ENCODE measurements at regions not wholly inside any gene's neighbourhood (a gene's known extent, or its start where the extent isn't known, plus 50 kb on each side); places are given as distances from the start of the nearest gene placed in this dataset.
A peak's percentile ranks its signal among the peaks of the same experiment; 100 is the strongest.
"Not testable (repeated sequence)": the region's sequence is repeated elsewhere in the genome, so short reads cannot be mapped to it uniquely, and the experiment has no call there.

DNA sequence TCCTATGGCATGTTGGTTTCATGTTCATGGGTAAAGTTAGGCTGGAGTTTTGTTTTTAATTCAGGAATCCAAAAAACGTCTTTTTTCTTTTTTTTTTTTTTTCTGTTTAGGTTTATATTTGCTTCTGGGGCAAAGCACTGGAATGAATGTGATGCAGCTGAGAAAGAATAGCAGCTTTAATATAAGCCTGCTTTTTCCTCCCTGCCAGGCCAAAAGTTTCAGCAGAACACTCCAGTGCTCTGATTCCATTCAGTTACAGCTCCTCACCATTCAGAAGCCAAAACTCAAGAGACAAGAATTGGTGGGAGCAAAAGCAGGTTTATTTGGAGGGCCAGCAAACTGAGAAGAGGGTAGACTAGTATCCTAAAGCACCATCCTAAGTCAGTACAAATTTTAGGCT lies 102.7 kb upstream of the PELI1 start:
- Mint-ChIP-seq H3K36me3 (ENCODE audit: insufficient read depth) (no peaks in the 10 kb centered on the region), H3K4me3 (no peak overlapping the region), H3K27me3 (peaks cover 11 to 15% of the 10 kb centered on the region in 2 donors), H3K9me3 (no peaks in the 10 kb centered on the region), H3K4me1 (ENCODE audit: low read depth in 2 of 2) (no peaks in the 10 kb centered on the region), H3K27ac (no peak overlapping the region)
- DNase-seq: no peak
- no peak for ATAC-seq (replicated peaks)

DNA sequence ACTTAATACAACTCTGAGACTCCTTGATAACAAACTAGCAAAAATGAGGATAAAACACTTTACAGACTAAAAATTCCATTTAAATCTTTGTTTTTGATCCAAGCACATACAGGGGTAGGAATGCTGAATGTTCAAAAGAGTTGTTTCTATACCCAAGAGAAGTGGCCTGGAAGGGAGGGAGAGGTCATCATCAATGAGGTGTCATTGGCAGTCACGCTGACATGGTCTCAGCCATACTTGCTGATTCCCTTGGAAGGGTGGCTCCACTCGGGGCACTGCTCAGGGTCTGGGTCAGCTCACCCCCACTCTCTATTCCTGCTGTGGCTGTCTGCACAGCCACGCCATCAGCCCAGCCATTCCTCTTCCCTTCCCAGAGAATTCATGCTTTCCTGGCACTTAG lies 105.2 kb upstream of the PELI1 start:
- no peak overlapping the region for H3K27ac Mint-ChIP-seq
- DNase-seq: no peak
- no peaks in the 10 kb centered on the region for H3K9me3 Mint-ChIP-seq
- no peaks in the 10 kb centered on the region for H3K4me1 Mint-ChIP-seq (ENCODE audit: low read depth in 2 of 2)
- no peaks in the 10 kb centered on the region for H3K36me3 Mint-ChIP-seq (ENCODE audit: insufficient read depth)
- ATAC-seq (replicated peaks): no peak
- no peak overlapping the region for H3K4me3 Mint-ChIP-seq
- peaks cover 8 to 13% of the 10 kb centered on the region in 2 donors for H3K27me3 Mint-ChIP-seq

DNA sequence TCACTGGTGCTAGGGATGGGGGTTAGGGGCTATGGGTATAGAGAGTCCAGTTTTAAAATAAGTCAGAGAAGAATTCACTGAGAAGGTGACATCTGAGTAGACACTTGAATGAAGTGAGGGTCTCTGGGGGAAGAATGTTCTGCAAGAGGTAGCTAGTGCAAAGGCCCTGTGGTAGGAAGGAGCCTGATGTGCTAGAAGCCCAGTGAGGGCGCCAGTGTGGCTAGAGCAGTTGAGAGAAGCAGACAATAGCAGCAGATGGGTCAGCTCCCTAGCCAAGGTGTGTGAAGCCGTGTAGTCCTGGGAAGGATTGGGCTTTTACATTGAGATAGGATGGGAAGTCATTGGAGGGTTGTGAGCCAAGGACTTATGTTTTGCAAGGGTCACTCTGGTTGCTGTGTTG lies 105.8 kb upstream of the PELI1 start:
- H3K9me3 Mint-ChIP-seq: no peaks in the 10 kb centered on the region
- no peak overlapping the region for H3K27ac Mint-ChIP-seq
- no peaks in the 10 kb centered on the region for H3K36me3 Mint-ChIP-seq (ENCODE audit: insufficient read depth)
- H3K4me1 Mint-ChIP-seq (ENCODE audit: low read depth in 2 of 2): no peaks in the 10 kb centered on the region
- no peak for ATAC-seq (replicated peaks)
- no peak for DNase-seq
- no peak overlapping the region for H3K4me3 Mint-ChIP-seq
- peaks cover 12 to 16% of the 10 kb centered on the region in 2 donors for H3K27me3 Mint-ChIP-seq

DNA sequence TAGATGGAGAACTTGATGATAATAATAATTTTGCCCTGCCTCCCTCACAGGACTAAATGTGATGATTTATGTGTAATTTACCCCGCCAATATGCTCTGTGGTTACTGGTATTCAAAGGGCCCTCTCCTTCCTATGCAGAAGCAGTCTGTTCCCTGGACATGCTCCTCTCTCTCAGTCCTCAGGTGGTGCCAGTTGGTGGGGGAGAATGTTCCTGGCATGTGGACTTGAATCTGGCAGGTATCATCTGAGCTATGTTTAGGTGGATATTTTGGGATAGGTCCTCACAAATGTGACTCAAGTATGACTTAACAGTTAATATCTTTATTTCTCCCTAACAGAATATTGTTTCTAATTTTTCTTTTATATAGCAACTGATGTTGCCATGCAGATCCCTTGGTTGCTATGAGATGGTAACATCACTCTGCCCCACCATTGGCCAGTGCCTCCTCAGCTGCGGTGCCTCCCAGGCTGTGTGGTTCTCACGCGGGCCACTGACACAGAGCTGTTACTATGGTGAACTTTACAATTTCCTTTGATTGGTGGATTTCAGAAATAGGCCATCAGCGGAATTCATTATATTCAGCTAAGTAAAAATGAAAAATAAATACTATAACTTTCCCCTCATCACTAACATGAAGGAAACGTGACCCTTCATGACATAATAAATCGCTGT lies 106.7 kb upstream of the PELI1 start:
- Mint-ChIP-seq H3K36me3 (ENCODE audit: insufficient read depth) (no peaks in the 10 kb centered on the region), H3K9me3 (no peaks in the 10 kb centered on the region), H3K27me3 (peaks cover 12 to 16% of the 10 kb centered on the region in 2 donors), H3K4me1 (ENCODE audit: low read depth in 2 of 2) (no peaks in the 10 kb centered on the region), H3K27ac (no peak overlapping the region), H3K4me3 (no peak overlapping the region)
- DNase-seq (no peak), ATAC-seq (replicated peaks) (no peak)

DNA sequence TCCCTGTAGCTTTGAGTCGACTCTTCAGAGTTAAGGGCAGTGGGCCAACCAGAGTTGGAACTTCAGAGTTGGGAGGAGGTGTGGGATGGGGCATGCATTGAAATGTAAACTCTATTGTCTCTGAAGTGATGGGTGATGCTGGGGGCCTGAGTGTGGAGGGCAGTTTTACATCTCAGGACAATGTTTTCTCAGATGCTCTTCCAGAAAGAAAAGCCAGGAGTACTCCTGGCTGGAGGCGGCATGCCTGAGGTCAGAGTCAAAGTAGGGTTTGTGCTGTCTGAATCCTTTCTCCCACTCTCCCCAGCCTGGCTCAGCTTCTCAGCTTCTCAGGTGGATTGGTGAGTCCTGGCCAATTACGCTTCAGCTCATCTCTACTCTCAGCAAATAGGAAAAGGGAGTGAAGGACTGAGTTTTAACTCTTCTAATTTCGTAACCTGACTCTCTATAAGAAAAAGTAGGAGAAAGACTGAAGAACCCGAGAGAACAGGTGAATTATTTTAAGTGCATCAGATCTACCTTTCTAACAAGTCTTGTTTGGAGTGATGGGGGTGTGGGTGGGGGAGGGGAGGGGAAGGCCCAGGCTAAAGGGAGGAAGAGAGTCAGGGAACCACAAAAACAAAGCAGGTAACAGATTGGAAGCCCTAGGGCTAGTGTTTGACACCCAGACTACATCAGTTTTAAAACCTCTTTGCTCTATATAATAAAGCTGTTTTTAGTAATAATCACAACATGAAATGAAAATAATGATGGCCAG lies 107.5 kb upstream of the PELI1 start:
- Mint-ChIP-seq H3K36me3 (ENCODE audit: insufficient read depth) (no peaks in the 10 kb centered on the region), H3K27me3 (peaks cover 12 to 16% of the 10 kb centered on the region in 2 donors), H3K4me1 (ENCODE audit: low read depth in 2 of 2) (no peaks in the 10 kb centered on the region), H3K27ac (no peak overlapping the region), H3K9me3 (no peaks in the 10 kb centered on the region), H3K4me3 (no peak overlapping the region)
- no peak for ATAC-seq (replicated peaks)
- no peak for DNase-seq

DNA sequence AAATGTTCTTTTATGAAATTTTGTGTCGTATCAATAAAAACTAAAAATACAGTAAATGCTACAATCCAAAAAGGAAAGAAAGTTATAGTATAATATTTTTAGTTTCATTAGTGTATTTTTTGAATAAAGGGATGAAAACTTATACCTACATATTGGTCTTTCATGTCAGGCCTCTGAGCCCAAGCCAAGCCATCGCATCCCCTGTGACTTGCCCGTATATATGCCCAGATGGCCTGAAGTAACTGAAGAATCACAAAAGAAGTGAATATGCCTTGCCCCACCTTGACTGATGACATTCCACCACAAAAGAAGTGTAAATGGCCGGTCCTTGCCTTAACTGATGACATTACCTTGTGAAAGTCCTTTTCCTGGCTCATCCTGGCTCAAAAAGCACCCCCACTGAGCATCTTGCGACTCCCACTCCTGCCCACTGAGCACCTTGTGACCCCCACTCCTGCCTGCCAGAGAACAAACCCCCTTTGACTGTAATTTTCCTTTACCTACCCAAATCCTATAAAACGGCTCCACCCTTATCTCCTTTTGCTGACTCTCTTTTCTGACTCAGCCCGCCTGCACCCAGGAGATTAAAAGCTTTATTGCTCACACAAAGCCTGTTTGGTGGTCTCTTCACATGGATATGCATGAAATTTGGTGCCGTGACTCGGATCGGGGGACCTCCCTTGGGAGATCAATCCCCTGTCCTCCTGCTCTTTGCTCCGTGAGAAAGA lies 108.2 kb upstream of the PELI1 start:
- H3K27me3 Mint-ChIP-seq: peaks cover 12 to 16% of the 10 kb centered on the region in 2 donors
- not testable (repeated sequence) for H3K36me3 Mint-ChIP-seq (ENCODE audit: insufficient read depth); H3K9me3 Mint-ChIP-seq; H3K27ac Mint-ChIP-seq; ATAC-seq (replicated peaks); H3K4me1 Mint-ChIP-seq (ENCODE audit: low read depth in 2 of 2); H3K4me3 Mint-ChIP-seq; DNase-seq

DNA sequence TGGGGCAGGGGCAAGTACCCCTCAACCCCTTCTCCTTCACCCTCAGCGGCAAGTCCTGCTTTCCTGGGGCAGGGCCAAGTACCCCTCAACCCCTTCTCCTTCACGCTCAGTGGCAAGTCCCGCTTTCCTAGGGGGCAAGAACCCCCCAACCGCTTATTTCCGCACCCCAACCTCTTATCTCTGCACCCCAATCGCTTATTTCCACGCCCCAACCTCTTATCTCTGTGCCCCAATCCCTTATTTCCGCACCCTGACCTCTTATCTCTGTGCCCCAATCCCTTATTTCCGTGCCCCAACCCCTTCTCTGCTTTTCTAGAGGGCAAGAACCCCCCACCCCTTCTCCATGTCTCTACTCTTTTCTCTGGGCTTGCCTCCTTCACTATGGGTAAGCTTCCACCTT lies 109.2 kb upstream of the PELI1 start:
- not testable (repeated sequence) for H3K36me3 Mint-ChIP-seq (ENCODE audit: insufficient read depth); H3K4me3 Mint-ChIP-seq; ATAC-seq (replicated peaks); DNase-seq; H3K9me3 Mint-ChIP-seq; H3K4me1 Mint-ChIP-seq (ENCODE audit: low read depth in 2 of 2); H3K27ac Mint-ChIP-seq
- H3K27me3 Mint-ChIP-seq: peaks cover 12 to 13% of the 10 kb centered on the region in 2 donors

DNA sequence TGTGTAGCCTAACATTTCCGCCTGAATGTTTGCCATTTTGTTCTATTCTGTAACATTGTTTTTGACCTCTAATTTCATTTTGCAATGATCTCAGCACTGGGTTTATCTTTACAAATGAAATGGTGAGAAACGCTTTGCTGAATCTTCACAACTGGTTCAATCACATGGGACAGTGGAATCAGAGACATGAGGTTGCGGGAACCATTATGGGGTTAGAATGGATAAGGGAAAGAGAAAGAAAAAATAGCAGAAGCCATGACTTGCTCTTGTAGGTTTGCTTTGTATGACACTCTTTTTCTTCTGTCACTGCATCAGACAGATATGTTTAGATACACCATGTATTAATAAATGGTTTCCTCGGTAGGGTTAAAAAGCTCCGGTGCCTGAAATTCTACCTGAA lies 114.3 kb upstream of the PELI1 start:
- peaks cover 18 to 25% of the 10 kb centered on the region in 2 donors for H3K27me3 Mint-ChIP-seq
- DNase-seq (no peak), ATAC-seq (replicated peaks) (no peak)
- no peaks in the 10 kb centered on the region for H3K36me3 Mint-ChIP-seq (ENCODE audit: insufficient read depth)
- no peak overlapping the region for H3K27ac Mint-ChIP-seq
- no peaks in the 10 kb centered on the region for H3K9me3 Mint-ChIP-seq
- no peak overlapping the region for H3K4me3 Mint-ChIP-seq
- H3K4me1 Mint-ChIP-seq (ENCODE audit: low read depth in 2 of 2): peaks cover 0 to 6% of the 10 kb centered on the region in 2 donors

DNA sequence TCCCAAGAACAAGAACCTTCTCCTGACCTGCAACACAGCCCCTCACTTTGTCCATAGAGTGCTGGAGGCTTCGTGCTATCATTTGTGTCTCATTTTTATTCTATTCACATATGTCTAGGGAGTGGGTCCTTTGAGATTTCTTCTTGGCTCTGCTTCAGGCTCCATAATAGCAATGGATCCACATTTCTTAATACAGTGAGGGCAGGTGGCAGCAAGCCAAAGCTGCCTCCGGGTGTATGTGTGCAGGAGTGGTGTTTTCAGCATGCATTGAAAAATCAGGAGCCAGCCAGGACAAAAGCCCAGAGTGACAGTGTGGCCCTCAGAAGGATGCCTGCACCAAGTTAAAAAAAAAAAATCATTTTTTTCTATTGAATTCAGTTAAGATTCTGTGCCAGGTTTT lies 115.1 kb upstream of the PELI1 start:
- H3K27ac Mint-ChIP-seq: no peak overlapping the region
- ATAC-seq (replicated peaks) (no peak), DNase-seq (no peak)
- peaks cover 0 to 6% of the 10 kb centered on the region in 2 donors for H3K4me1 Mint-ChIP-seq (ENCODE audit: low read depth in 2 of 2)
- no peak overlapping the region for H3K4me3 Mint-ChIP-seq
- H3K27me3 Mint-ChIP-seq: peaks cover 11 to 18% of the 10 kb centered on the region in 2 donors
- H3K9me3 Mint-ChIP-seq: no peaks in the 10 kb centered on the region
- H3K36me3 Mint-ChIP-seq (ENCODE audit: insufficient read depth): no peaks in the 10 kb centered on the region

DNA sequence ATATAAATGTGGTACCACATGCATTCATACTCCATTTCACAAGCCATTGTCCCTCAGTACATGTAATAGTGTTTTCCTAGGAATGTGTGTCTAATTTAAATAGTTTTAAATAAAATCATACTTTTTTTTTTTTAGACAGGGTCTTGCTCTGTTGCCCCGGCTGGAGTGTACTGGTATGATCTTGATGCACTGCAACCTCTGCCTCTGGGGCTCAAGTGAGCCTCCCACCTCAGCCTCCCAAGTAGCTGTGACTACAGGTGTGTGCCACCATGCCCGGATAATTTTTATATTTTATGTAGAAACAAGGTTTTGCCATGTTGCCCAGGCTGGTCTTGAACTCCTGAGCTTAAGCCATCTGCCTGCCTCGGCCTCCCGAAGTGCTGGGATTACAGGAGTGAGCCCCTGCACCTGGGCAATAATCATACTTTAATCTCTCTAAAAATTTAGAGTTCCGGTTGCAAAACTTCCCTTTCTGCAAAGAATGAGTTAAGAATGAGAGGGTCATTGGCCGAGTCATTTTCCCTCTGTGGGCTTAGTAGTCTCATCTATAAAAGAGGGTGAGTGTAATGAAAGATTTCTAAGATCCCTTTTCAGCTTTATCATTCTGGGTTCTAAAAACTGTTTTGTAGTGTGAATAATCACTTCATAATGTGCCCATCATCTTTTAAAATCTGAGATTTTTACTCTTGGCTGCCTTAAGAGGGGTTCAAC lies 116.0 kb upstream of the PELI1 start:
- DNase-seq (no peak), ATAC-seq (replicated peaks) (no peak)
- peak overlapping the region in 1 of 2 donors; percentile 67 for H3K27ac Mint-ChIP-seq
- no peaks in the 10 kb centered on the region for H3K36me3 Mint-ChIP-seq (ENCODE audit: insufficient read depth)
- H3K9me3 Mint-ChIP-seq: no peaks in the 10 kb centered on the region
- peaks cover 0 to 6% of the 10 kb centered on the region in 2 donors for H3K4me1 Mint-ChIP-seq (ENCODE audit: low read depth in 2 of 2)
- peak overlapping the region in 1 of 2 donors; percentile 15 for H3K4me3 Mint-ChIP-seq
- H3K27me3 Mint-ChIP-seq: peaks cover 11 to 21% of the 10 kb centered on the region in 2 donors

DNA sequence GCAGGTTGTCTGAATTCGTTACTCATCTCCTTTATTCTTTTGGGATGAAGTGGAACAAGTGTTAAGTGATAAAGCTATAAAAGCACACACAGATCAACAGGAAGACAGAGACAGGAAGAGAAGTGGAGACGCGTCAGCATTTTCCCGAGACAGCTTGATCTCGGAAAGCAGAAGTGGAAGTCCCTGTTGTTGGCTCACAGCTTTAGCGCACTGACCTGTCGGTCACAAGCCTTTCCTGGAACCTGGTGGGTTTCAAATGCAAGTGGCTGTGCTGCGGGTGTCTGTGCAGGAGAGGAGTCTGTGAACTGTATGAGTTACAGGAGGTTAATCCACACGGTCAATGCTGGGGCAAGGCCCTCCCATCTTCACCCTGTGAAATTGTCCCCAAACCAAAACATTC lies 116.6 kb upstream of the PELI1 start:
- Mint-ChIP-seq H3K9me3 (no peaks in the 10 kb centered on the region), H3K36me3 (ENCODE audit: insufficient read depth) (no peaks in the 10 kb centered on the region), H3K27me3 (peaks cover 11 to 26% of the 10 kb centered on the region in 2 donors), H3K4me3 (peak overlapping the region in 1 of 2 donors; percentile 15), H3K27ac (peak overlapping the region in 1 of 2 donors; percentile 67), H3K4me1 (ENCODE audit: low read depth in 2 of 2) (peaks cover 0 to 6% of the 10 kb centered on the region in 2 donors)
- ATAC-seq (replicated peaks): peak; percentile 32
- DNase-seq: no peak

DNA sequence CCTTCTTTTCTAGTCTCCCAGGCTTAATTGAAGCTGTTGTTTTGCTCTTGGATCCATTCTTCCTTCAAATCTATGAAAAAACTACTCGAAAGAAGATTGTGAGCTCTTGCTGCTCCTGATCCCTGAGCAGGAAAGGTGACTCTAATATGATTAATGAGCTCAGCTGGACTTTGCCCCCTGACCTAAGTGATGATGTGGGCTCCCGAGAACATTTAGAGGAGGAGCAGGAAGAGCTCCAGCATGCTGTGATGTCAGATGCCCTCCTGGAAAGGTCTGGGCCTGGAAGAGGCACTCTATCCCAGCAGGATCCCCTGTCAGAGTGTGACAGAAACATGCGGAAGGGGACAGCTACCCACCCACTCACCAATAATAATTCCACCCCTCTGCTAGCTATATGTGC lies 117.9 kb upstream of the PELI1 start:
- H3K4me1 Mint-ChIP-seq (ENCODE audit: low read depth in 2 of 2): peaks cover 0 to 6% of the 10 kb centered on the region in 2 donors
- no peak overlapping the region for H3K4me3 Mint-ChIP-seq
- H3K27ac Mint-ChIP-seq: no peak overlapping the region
- H3K27me3 Mint-ChIP-seq: peaks cover 11 to 29% of the 10 kb centered on the region in 2 donors
- no peak for ATAC-seq (replicated peaks)
- no peak for DNase-seq
- H3K36me3 Mint-ChIP-seq (ENCODE audit: insufficient read depth): no peaks in the 10 kb centered on the region
- H3K9me3 Mint-ChIP-seq: no peaks in the 10 kb centered on the region

DNA sequence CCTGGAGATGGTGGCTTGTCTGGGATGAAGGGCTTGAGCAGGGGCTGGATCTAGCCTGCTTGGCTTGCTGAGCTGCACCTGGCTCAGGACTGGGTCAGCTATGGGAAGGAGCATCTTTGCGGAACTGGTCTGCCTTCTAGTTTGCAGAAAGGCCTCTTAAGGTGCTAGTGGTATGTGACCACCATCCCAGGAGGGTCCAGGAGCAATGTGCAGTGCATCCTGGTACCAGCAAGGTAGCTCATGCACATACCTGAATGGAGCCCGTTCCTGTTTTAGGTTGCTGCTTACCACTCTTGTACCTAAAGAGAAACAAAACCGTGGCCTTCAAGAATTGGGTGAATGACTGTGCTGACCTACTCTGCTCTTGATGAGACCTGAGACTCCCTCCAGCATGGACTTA lies 118.6 kb upstream of the PELI1 start:
- H3K27me3 Mint-ChIP-seq: peaks cover 11 to 34% of the 10 kb centered on the region in 2 donors
- H3K36me3 Mint-ChIP-seq (ENCODE audit: insufficient read depth): no peaks in the 10 kb centered on the region
- no peak overlapping the region for H3K27ac Mint-ChIP-seq
- ATAC-seq (replicated peaks) (no peak), DNase-seq (no peak)
- H3K4me1 Mint-ChIP-seq (ENCODE audit: low read depth in 2 of 2): peaks cover 0 to 6% of the 10 kb centered on the region in 2 donors
- no peaks in the 10 kb centered on the region for H3K9me3 Mint-ChIP-seq
- H3K4me3 Mint-ChIP-seq: no peak overlapping the region
